HL-60/S4 treated with retinoic acid at 250 ng/mL for 4 days and 3 days (cell line): ENCODE measurements at regions not wholly inside any gene's neighbourhood (a gene's known extent, or its start where the extent isn't known, plus 50 kb on each side); places are given as distances from the start of the nearest gene placed in this dataset.
"Not testable (repeated sequence)": the region's sequence is repeated elsewhere in the genome, so short reads cannot be mapped to it uniquely, and the experiment has no call there.

Experiments used
- in situ Hi-C: fragments of 300-500 bp; cut with MboI; formaldehyde crosslinking; loops from 2 replicates; pipeline ENCODE4 v1.7.0; 2022; ENCODE audit warnings: low sequenced_read_pairs

GRCh38 chr1:222417264-222417663 is 130.6 kb downstream of the HHIPL2 start:
- in situ Hi-C loops = no loop called here

DNA sequence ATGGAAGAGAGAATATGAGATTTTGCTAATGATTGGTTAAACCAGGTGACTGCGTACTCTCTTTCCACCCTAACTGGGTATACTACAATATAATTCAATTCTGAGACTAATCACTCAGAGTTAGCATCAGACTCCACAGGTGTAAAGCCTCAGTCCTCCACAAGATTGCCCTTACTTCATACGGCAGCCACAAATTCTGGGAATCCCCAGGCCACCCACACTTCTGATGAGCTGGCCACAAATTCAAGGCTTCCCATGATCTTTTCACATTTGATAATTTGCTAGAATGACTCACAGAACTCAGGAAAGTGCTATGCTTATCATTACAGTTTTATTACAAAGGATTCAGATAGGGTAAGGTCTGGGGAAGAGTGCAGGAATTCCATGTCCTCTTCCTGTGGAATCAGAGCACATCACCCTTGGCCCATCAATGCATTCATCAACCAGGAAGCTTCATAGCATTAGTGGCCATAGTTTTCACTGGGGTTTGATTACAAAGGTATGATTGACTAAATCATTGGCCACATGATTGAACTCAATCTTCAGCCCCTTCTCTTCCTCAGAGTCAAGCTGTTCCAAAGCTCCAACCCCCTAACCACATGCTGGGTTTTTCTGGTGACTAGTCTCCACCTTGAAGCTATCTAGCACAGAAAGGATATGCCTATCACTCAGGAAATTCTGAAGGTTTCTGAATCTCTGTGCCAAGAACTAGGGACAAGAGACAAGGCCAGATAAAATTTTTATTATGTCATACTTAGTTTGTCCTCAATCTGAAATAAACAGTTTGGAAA is 131.7 kb downstream of the HHIPL2 start:
- in situ Hi-C loops = no loop called here

DNA sequence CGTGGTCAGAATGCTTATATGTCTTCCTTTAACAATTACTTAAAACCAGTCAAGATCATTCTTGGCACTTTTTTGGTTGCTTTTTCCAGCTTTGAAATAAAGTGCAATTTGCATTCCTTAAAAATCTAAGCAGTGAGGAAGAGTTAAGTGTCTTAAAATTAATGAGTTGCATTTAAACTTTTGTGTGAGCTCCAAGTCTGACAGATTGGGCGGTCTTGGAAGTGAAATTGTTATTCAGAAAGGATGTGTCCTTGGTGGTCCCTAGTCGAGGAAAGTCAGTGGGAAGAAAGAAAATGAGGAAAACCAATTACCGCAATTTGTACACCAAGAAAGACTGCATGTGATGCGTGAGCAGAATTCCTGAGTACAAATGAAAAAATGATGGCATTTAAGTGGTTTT is 132.5 kb downstream of the HHIPL2 start:
- in situ Hi-C loops = no loop called here

DNA sequence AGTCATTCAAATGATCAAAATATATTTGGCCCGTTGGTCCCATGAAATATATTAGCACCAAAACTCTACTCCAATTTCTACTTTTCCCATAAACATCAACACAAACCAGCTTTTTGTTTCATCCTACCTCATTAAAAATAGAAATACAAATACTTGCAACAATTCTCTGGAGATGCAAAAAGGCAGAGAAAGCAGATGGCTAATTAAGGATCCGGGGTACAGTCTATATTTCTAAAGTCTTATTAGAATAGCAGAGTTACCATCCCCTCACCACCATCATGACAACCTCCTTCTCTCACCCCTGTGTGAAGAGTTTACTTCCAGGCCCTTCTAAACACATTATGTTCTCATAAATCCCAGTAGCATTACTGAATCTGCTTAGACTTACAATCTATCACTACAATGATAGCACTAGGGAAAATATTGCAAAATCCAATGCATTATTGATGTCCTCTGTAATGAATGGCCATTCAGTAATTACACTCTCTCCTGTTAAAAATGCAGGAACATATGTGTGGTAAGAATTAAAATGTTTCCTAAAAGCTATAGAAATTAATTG is 133.8 kb downstream of the HHIPL2 start:
- in situ Hi-C loops = no loop called here

GRCh38 chr1:222413436-222413835 is 134.5 kb downstream of the HHIPL2 start:
- in situ Hi-C loops = no loop called here

- in situ Hi-C loops = no loop called here
Measured at GRCh38 chr1:222404710-222405109, 143.2 kb downstream of the HHIPL2 start.

- in situ Hi-C loops = no loop called here
Measured at GRCh38 chr1:222399197-222399596, 148.7 kb downstream of the HHIPL2 start.

DNA sequence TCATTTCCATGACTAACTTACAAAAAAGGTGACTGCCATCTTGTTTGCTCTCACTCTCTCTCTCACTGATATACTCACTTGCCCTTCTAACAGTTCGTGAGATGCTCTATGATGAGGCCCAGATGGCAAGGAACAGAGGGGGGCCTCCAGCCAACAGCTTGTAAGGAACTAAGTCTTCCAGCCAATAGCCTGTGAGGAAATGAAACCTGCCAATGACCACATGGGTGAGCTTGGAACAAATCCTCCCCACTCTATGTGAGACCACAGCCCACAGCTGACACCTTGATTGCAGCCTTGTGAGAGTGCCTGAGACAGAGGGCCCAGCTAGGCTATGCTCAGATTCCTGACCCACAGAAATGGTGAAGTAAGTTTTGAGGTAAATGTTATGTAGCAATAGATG is 153.7 kb downstream of the HHIPL2 start:
- in situ Hi-C loops = no loop called here

DNA sequence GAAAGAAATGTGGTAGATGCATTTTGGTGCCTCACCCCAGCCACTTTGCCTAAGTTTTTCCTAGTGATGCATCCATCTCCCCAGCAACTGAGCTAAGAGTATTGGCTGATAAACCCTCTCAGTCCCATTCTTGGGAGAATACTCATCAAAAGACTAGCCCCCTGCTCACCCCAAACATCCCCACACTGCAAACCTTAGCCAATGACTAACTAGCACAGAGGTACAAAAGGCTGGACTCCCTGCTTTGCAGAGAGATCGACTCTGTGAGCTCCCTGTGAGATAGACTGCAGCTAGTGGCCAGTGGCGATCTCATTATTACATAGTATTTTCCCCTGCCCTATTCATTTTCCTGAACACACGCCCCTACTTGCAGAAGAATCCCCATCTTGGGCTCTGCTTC is 155.3 kb downstream of the HHIPL2 start:
- in situ Hi-C loops = no loop called here

- in situ Hi-C loops = no loop called here
Measured at GRCh38 chr1:222390181-222390580, 157.7 kb downstream of the HHIPL2 start.

DNA sequence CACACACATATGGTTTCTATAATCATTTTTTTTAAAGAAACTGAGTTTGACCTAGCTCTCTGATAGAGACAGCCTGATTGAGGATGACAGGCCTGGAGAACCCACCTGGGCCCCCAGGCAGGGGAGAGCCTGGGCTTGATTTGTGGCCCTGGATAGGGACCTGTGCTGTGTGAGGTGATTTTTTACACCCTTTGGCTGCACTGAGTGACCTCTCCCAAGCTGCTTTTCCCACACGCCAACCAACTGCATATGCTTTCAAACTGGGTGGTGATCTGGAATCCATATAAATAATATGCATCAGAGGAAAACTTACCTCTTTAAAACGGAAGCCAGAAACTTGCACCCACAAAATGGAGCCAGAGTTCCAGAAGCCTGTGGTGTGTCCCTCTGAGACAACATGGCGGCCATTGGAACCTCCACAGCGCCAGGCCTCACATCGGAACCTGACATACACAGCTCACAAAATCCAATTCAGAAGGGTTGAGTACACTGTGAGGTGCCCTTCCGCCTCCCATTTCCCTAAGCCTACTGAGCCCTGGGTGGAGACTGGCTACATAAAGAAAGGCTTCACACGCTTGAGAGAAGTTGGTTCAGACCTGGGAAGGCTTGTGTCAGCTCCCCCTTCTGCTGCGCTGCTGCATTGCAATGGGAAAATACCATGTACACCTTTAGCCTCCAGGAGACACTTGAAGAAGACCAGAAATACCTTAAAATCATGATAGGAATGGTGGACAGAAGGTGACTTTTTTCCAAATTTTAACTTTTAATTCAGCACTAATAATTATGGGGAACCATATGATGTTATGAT is 160.7 kb downstream of the HHIPL2 start:
- in situ Hi-C loops = no loop called here

DNA sequence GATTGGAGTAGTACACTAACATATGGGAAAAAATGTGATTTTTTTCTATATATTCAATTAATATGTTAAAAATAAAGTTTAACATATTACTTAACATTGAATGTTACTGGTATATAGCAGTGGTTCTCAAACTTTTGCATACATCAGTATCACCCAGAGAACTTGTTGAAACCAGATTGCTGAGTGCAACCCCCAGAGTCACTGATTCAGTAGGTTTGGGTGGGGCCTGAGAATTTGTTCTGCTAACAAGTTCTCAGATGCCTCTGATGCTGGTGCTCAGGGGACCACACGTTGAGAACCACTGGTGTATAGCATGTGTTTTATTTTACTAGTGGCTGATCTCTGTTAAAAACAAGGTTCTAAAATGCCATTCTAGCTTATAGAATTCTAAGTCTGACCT is 161.9 kb downstream of the HHIPL2 start:
- in situ Hi-C loops = no loop called here

- in situ Hi-C loops = no loop called here
Measured at GRCh38 chr1:222385262-222385661, 162.6 kb downstream of the HHIPL2 start.

DNA sequence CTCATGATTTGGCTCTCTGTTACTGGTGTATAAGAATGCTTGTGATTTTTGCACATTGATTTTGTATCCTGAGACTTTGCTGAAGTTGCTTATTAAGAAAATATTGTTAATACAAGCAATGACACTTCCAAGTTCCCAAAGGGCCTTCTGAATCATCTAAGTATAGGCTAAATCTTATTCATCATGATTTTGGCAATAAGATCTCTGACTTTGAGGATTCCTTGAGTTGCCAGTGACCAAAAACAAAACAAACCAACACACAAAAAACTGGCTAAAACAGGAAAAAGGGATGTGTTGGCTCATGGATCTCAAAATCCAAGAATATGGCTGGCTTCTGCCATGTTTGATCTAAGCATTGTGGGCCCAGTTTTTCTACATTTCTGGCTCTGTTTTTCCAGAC is 163.4 kb downstream of the HHIPL2 start:
- in situ Hi-C loops = no loop called here

- in situ Hi-C loops = no loop called here
Measured at GRCh38 chr1:222382171-222382570, 165.7 kb downstream of the HHIPL2 start.

GRCh38 chr1:222377428-222378088 is 170.3 kb downstream of the HHIPL2 start:
- in situ Hi-C loops = no loop called here

GRCh38 chr1:222376791-222377190 is 171.1 kb downstream of the HHIPL2 start:
- in situ Hi-C loops = not testable (repeated sequence)

- in situ Hi-C loops = no loop called here
Measured at GRCh38 chr1:222375701-222376100, 172.2 kb downstream of the HHIPL2 start.

GRCh38 chr1:222373831-222374602 is 173.9 kb downstream of the HHIPL2 start:
- in situ Hi-C loops = no loop called here

- in situ Hi-C loops = no loop called here
Measured at GRCh38 chr1:222373216-222373615, 174.7 kb downstream of the HHIPL2 start.

GRCh38 chr1:222372221-222372620 is 175.7 kb downstream of the HHIPL2 start:
- in situ Hi-C loops = no loop called here
